WTC11 (cell line): ENCODE measurements at regions not wholly inside any gene's neighbourhood (a gene's known extent, or its start where the extent isn't known, plus 50 kb on each side); places are given as distances from the start of the nearest gene placed in this dataset.

Source experiments
- ATAC-seq: fragments of 200-7000 bp; cut with Tn5 transposase; 2 replicates; pipeline ENCODE4 v1.10.0; 2021; ENCODE audit warnings: mild to moderate bottlenecking, moderate library complexity
- CTCF ChIA-PET: fragments of 300-600 bp; sonication (Branson Sonifier 250); formaldehyde crosslinking; loops from one replicate; lab custom pipeline; 2021; ENCODE audit warnings: antibody characterized with exemption; lab: Charles Lee
- POLR2A ChIA-PET: fragments of 350-600 bp; sonication (Branson Sonifier 250); formaldehyde crosslinking; loops from one replicate; lab custom pipeline; 2021; ENCODE audit warnings: antibody characterized with exemption; lab: Charles Lee
- DNase-seq: peaks from one replicate; pipeline ENCODE4 v3.0.0; 2021; ENCODE audit warnings: low spot score
- H3K27ac Mint-ChIP-seq: 2 replicates; pipeline ENCODE4 v1.8.0; 2021; ENCODE audit warnings: mixed read lengths
- H3K27me3 Mint-ChIP-seq: 2 replicates; pipeline ENCODE4 v1.8.0; 2021; ENCODE audit warnings: low read depth, mild to moderate bottlenecking, moderate library complexity, mixed read lengths
- H3K36me3 Mint-ChIP-seq: 2 replicates; pipeline ENCODE4 v1.8.0; 2021; ENCODE audit warnings: mixed read lengths
- H3K4me1 Mint-ChIP-seq: 2 replicates; pipeline ENCODE4 v1.8.0; 2022; ENCODE audit warnings: mixed read lengths
- H3K4me3 Mint-ChIP-seq: 2 replicates; pipeline ENCODE4 v1.8.0; 2021; ENCODE audit warnings: mild to moderate bottlenecking, moderate library complexity, mixed read lengths
- H3K9me3 Mint-ChIP-seq: 2 replicates; pipeline ENCODE4 v1.8.0; 2021; ENCODE audit warnings: mixed read lengths
- ATF1 ChIP-seq: sonication (generic); formaldehyde crosslinking; IDR thresholded peaks from 2 replicates; pipeline ENCODE4 v1.8.1; 2023; ENCODE audit warnings: mild to moderate bottlenecking, moderate library complexity, missing genetic modification reagents
- CBFB ChIP-seq: sonication (generic); formaldehyde crosslinking; IDR thresholded peaks from 2 replicates; pipeline ENCODE4 v1.8.1; 2022; ENCODE audit warnings: mild to moderate bottlenecking, low read depth, missing genetic modification reagents
- ELF4 ChIP-seq: sonication (generic); formaldehyde crosslinking; IDR thresholded peaks from 2 replicates; pipeline ENCODE4 v1.8.1; 2022; ENCODE audit warnings: low read depth, mild to moderate bottlenecking, moderate library complexity, missing genetic modification reagents
- FOXJ3 ChIP-seq: sonication (generic); formaldehyde crosslinking; IDR thresholded peaks from 2 replicates; pipeline ENCODE4 v1.9.0; 2021; ENCODE audit warnings: missing genetic modification reagents, mild to moderate bottlenecking, borderline replicate concordance
- GTF2I ChIP-seq: fragments of 250-450 bp; sonication (Bioruptor Pico); conservative IDR thresholded peaks from 2 replicates; pipeline ENCODE4 v1.4.0; 2021; ENCODE audit warnings: mild to moderate bottlenecking
- IRF2 ChIP-seq: sonication (generic); formaldehyde crosslinking; IDR thresholded peaks from 2 replicates; pipeline ENCODE4 v1.8.0; 2022; ENCODE audit warnings: low read depth, missing genetic modification reagents, borderline replicate concordance
- JAZF1 ChIP-seq: fragments of 250-450 bp; sonication (Bioruptor Pico); IDR thresholded peaks from 2 replicates; pipeline ENCODE4 v1.9.0; 2021; ENCODE audit warnings: moderate library complexity, mild to moderate bottlenecking, inconsistent platforms
- KAT7 ChIP-seq: sonication (generic); formaldehyde crosslinking; IDR thresholded peaks from 2 replicates; pipeline ENCODE4 v1.8.1; 2023; ENCODE audit warnings: missing genetic modification reagents, mild to moderate bottlenecking, borderline replicate concordance
- NFATC4 ChIP-seq: fragments of 250-450 bp; sonication (Bioruptor Pico); IDR thresholded peaks from 2 replicates; pipeline ENCODE4 v1.9.0; 2021; ENCODE audit warnings: mild to moderate bottlenecking
- NR1H2 ChIP-seq: sonication (generic); formaldehyde crosslinking; IDR thresholded peaks from 2 replicates; pipeline ENCODE4 v1.9.0; 2021; ENCODE audit warnings: mild to moderate bottlenecking, moderate library complexity, missing genetic modification reagents
- NR3C1 ChIP-seq: sonication (generic); formaldehyde crosslinking; conservative IDR thresholded peaks from 2 replicates; pipeline ENCODE4 v1.8.1; 2023; ENCODE audit warnings: low read depth, mild to moderate bottlenecking, missing genetic modification reagents
- PRDM15 ChIP-seq: sonication (generic); formaldehyde crosslinking; IDR thresholded peaks from 2 replicates; pipeline ENCODE4 v1.8.0; 2022; ENCODE audit warnings: missing genetic modification reagents
- SMAD3 ChIP-seq: sonication (generic); formaldehyde crosslinking; IDR thresholded peaks from 2 replicates; pipeline ENCODE4 v1.8.0; 2022; ENCODE audit warnings: missing genetic modification reagents, mild to moderate bottlenecking, borderline replicate concordance
- SMAD4 ChIP-seq: sonication (generic); formaldehyde crosslinking; IDR thresholded peaks from 2 replicates; pipeline ENCODE4 v1.8.0; 2022; ENCODE audit warnings: mild to moderate bottlenecking, missing genetic modification reagents
- TEAD4 ChIP-seq: sonication (generic); formaldehyde crosslinking; IDR thresholded peaks from 2 replicates; pipeline ENCODE4 v1.8.0; 2022; ENCODE audit warnings: mild to moderate bottlenecking, missing genetic modification reagents
- USF2 ChIP-seq: sonication (generic); formaldehyde crosslinking; IDR thresholded peaks from 2 replicates; pipeline ENCODE4 v1.8.1; 2023; ENCODE audit warnings: mild to moderate bottlenecking, missing genetic modification reagents, moderate library complexity
- ZNF219 ChIP-seq: sonication (generic); formaldehyde crosslinking; IDR thresholded peaks from 2 replicates; pipeline ENCODE4 v1.8.0; 2023; ENCODE audit warnings: missing genetic modification reagents, mild to moderate bottlenecking, borderline replicate concordance
- ZNF317 ChIP-seq: sonication (generic); formaldehyde crosslinking; IDR thresholded peaks from 2 replicates; pipeline ENCODE4 v1.8.1; 2023; ENCODE audit warnings: low read depth, mild to moderate bottlenecking, moderate library complexity, missing genetic modification reagents, borderline replicate concordance
- ZNF423 ChIP-seq: fragments of 250-450 bp; sonication (Bioruptor Pico); IDR thresholded peaks from 2 replicates; pipeline ENCODE4 v2.1.2; 2022; ENCODE audit warnings: mild to moderate bottlenecking, moderate library complexity
- ZNF425 ChIP-seq: fragments of 250-450 bp; sonication (Bioruptor Pico); conservative IDR thresholded peaks from 2 replicates; pipeline ENCODE4 v1.9.0; 2021; ENCODE audit warnings: mild to moderate bottlenecking
- TF ChIP-seq, protein P1 (sequence below): sonication (generic); formaldehyde crosslinking; IDR thresholded peaks from 2 replicates; pipeline ENCODE4 v1.8.1; 2023; ENCODE audit warnings: mild to moderate bottlenecking, missing genetic modification reagents
- TF ChIP-seq, protein P2 (sequence below): sonication (generic); formaldehyde crosslinking; IDR thresholded peaks from 2 replicates; pipeline ENCODE4 v1.8.0; 2023; ENCODE audit warnings: mild to moderate bottlenecking, missing genetic modification reagents

- TF ChIP-seq FOXJ3 (CRISPR knock-in tag) (no peak), CBFB (CRISPR knock-in tag) (no peak), GTF2I (CRISPR knock-in tag) (no peak), USF2 (CRISPR knock-in tag) (no peak), SMAD4 (CRISPR knock-in tag) (no peak), ZNF219 (CRISPR knock-in tag) (no peak), IRF2 (CRISPR knock-in tag) (no peak)
- TF ChIP-seq, protein P1, sequence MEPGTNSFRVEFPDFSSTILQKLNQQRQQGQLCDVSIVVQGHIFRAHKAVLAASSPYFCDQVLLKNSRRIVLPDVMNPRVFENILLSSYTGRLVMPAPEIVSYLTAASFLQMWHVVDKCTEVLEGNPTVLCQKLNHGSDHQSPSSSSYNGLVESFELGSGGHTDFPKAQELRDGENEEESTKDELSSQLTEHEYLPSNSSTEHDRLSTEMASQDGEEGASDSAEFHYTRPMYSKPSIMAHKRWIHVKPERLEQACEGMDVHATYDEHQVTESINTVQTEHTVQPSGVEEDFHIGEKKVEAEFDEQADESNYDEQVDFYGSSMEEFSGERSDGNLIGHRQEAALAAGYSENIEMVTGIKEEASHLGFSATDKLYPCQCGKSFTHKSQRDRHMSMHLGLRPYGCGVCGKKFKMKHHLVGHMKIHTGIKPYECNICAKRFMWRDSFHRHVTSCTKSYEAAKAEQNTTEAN = no peak
- TF ChIP-seq, all 79 proteins: peak for 0
- H3K9me3 Mint-ChIP-seq = peaks cover 15% of the 10 kb centered on the region
- ChIA-PET CTCF (no interaction called here), POLR2A (no interaction called here)
- ATAC-seq = no peak
- H3K4me3 Mint-ChIP-seq = no peak overlapping the region
- H3K27me3 Mint-ChIP-seq = no peaks in the 10 kb centered on the region
- H3K4me1 Mint-ChIP-seq = no peaks in the 10 kb centered on the region
- DNase-seq = no peak
- no peak overlapping the region for H3K27ac Mint-ChIP-seq
- no peaks in the 10 kb centered on the region for H3K36me3 Mint-ChIP-seq
These were observed 193.8 kb downstream of the FBXO8 start for GRCh38 chr4:174089711-174090110.

DNA sequence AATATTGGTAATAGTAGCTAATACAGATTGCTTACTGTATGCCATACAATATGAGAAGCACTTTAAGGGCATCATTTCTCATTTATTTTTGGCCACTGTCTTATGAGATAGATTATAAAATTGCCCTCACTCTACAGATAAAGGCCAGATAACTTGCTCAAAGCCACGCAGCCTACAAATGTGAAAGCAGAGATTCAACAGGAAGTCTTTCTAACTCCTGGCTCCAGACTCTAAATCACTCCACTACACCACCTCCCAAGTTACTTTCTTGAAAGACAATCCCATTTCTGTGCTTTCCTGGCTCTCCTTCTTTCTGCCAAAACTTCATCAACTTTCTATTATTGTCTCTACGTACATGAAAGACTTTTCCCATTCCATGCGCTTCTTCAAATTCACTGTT lies 194.7 kb downstream of the FBXO8 start:
- Mint-ChIP-seq H3K27ac (no peak overlapping the region), H3K4me1 (no peaks in the 10 kb centered on the region), H3K9me3 (peaks cover 15% of the 10 kb centered on the region), H3K36me3 (no peaks in the 10 kb centered on the region), H3K4me3 (no peak overlapping the region), H3K27me3 (no peaks in the 10 kb centered on the region)
- CTCF ChIA-PET = no interaction called here
- DNase-seq = no peak
- TF ChIP-seq NFATC4 (CRISPR knock-in tag) (no peak), ZNF423 (CRISPR knock-in tag) (no peak), NR1H2 (CRISPR knock-in tag) (no peak), NR3C1 (CRISPR knock-in tag) (no peak), ELF4 (CRISPR knock-in tag) (no peak), KAT7 (CRISPR knock-in tag) (no peak), FOXJ3 (CRISPR knock-in tag) (no peak), JAZF1 (no peak), GTF2I (CRISPR knock-in tag) (no peak), SMAD3 (CRISPR knock-in tag) (no peak), TEAD4 (no peak), ZNF425 (CRISPR knock-in tag) (no peak), ATF1 (CRISPR knock-in tag) (no peak), PRDM15 (CRISPR knock-in tag) (no peak), ZNF317 (CRISPR knock-in tag) (no peak)
- TF ChIP-seq, protein P1 = no peak
- TF ChIP-seq, protein P2, sequence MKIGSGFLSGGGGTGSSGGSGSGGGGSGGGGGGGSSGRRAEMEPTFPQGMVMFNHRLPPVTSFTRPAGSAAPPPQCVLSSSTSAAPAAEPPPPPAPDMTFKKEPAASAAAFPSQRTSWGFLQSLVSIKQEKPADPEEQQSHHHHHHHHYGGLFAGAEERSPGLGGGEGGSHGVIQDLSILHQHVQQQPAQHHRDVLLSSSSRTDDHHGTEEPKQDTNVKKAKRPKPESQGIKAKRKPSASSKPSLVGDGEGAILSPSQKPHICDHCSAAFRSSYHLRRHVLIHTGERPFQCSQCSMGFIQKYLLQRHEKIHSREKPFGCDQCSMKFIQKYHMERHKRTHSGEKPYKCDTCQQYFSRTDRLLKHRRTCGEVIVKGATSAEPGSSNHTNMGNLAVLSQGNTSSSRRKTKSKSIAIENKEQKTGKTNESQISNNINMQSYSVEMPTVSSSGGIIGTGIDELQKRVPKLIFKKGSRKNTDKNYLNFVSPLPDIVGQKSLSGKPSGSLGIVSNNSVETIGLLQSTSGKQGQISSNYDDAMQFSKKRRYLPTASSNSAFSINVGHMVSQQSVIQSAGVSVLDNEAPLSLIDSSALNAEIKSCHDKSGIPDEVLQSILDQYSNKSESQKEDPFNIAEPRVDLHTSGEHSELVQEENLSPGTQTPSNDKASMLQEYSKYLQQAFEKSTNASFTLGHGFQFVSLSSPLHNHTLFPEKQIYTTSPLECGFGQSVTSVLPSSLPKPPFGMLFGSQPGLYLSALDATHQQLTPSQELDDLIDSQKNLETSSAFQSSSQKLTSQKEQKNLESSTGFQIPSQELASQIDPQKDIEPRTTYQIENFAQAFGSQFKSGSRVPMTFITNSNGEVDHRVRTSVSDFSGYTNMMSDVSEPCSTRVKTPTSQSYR (CRISPR knock-in tag) = no peak
- POLR2A ChIA-PET = no interaction called here
- no peak for ATAC-seq
